Astrocyte (in vitro differentiated cells and primary cell): ENCODE measurements at regions not wholly inside any gene's neighbourhood (a gene's known extent, or its start where the extent isn't known, plus 50 kb on each side); places are given as distances from the start of the nearest gene placed in this dataset.

ENCODE experiments used
- DNase-seq: peaks from one replicate; pipeline ENCODE4 v3.0.0-alpha.2; 2010; ENCODE audit warnings: low read depth
- FAIRE-seq: peaks from 2 replicates; lab custom pipeline; 2011; peaks lifted over from hg19 to GRCh38; lab: Jason Lieb, UNC
- H2AFZ ChIP-seq: 2 replicates; pipeline ENCODE4 v1.6.0; 2012; ENCODE audit warnings: low read depth, low read length, inconsistent platforms
- H3K27ac ChIP-seq: 2 replicates; pipeline ENCODE4 v1.5.1; 2011; ENCODE audit warnings: low read depth, low read length, inconsistent platforms
- H3K27me3 ChIP-seq: 2 replicates; pipeline ENCODE4 v1.6.0; 2011; ENCODE audit warnings: low read length, inconsistent platforms; ENCODE audit not compliant: insufficient read depth
- H3K36me3 ChIP-seq: 2 replicates; pipeline ENCODE4 v1.5.1; 2011; ENCODE audit warnings: low read length, inconsistent platforms; ENCODE audit not compliant: insufficient read depth
- H3K4me1 ChIP-seq: 2 replicates; pipeline ENCODE4 v1.5.1; 2011; ENCODE audit warnings: low read length, inconsistent platforms; ENCODE audit not compliant: insufficient read depth
- H3K4me2 ChIP-seq: 2 replicates; pipeline ENCODE4 v1.6.0; 2012; ENCODE audit warnings: low read length, inconsistent platforms
- H3K4me3 ChIP-seq: 2 replicates; pipeline ENCODE4 v1.5.1; 2011; ENCODE audit warnings: low read depth, mild to moderate bottlenecking, low read length, inconsistent platforms; ENCODE audit not compliant: insufficient read depth
- H3K79me2 ChIP-seq: 2 replicates; pipeline ENCODE4 v1.6.0; 2012; ENCODE audit warnings: mild to moderate bottlenecking, low read length, inconsistent platforms; ENCODE audit not compliant: insufficient read depth
- H3K9ac ChIP-seq: 2 replicates; pipeline ENCODE4 v1.6.0; 2012; ENCODE audit warnings: mild to moderate bottlenecking, low read length, inconsistent platforms
- H3K9me3 ChIP-seq: 2 replicates; pipeline ENCODE4 v1.5.1; 2012; ENCODE audit warnings: low read depth, mild to moderate bottlenecking, low read length, inconsistent platforms; ENCODE audit not compliant: insufficient read depth
- H4K20me1 ChIP-seq: 2 replicates; pipeline ENCODE4 v1.6.0; 2012; ENCODE audit warnings: low read length, inconsistent platforms; ENCODE audit not compliant: insufficient read depth
- H3K27ac Mint-ChIP-seq: one replicate; pipeline ENCODE4 v1.8.0; 2021; ENCODE audit warnings: mild to moderate bottlenecking, mixed read lengths; ENCODE audit not compliant: unreplicated experiment
- H3K27me3 Mint-ChIP-seq: one replicate; pipeline ENCODE4 v1.8.0; 2021; ENCODE audit warnings: low read depth, mixed read lengths; ENCODE audit not compliant: unreplicated experiment
- H3K36me3 Mint-ChIP-seq: one replicate; pipeline ENCODE4 v1.8.0; 2021; ENCODE audit warnings: low read depth, mixed read lengths; ENCODE audit not compliant: unreplicated experiment
- H3K4me1 Mint-ChIP-seq: one replicate; pipeline ENCODE4 v1.8.0; 2021; ENCODE audit warnings: low read depth, mixed read lengths; ENCODE audit not compliant: unreplicated experiment
- H3K4me3 Mint-ChIP-seq: one replicate; pipeline ENCODE4 v1.8.0; 2021; ENCODE audit warnings: mild to moderate bottlenecking, moderate library complexity, mixed read lengths; ENCODE audit not compliant: unreplicated experiment
- H3K9me3 Mint-ChIP-seq: one replicate; pipeline ENCODE4 v1.8.0; 2021; ENCODE audit warnings: mild to moderate bottlenecking, mixed read lengths; ENCODE audit not compliant: unreplicated experiment
- EZH2 ChIP-seq: IDR thresholded peaks from 2 replicates; pipeline ENCODE4 v1.6.1; 2012; ENCODE audit warnings: mild to moderate bottlenecking, low read length, inconsistent platforms; ENCODE audit not compliant: insufficient read depth
- TF ChIP-seq, protein P1 (sequence below): IDR thresholded peaks from 2 replicates; pipeline ENCODE4 v1.5.1; 2011; ENCODE audit warnings: low read depth, mild to moderate bottlenecking, inconsistent platforms, low read length, moderate library complexity; ENCODE audit not compliant: insufficient read depth

DNA sequence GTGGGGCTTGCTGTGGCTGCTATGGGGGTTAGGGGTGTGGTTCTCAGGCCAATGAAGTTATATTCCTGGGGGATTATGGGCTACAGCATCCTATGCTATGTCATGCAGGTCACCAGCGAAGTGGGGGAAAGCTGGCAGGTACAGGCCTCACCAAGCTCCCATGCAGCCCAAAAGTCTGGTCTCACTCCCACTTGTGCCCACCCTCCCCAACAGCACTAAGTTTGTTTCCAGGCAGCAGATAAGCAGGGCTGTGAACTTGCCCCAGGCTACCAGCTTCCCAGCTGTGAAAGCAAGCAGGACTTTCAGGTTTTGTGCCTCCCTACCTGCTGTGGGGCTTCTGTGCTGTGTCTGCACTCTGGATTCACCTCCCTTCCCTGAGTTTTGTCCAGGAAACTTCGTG is 469.7 kb downstream of the CPS1 start:
- Histone ChIP-seq H3K27ac (no peak overlapping the region), H2AFZ (no peak overlapping the region), H3K9ac (no peak overlapping the region), H3K79me2 (no peaks in the 10 kb centered on the region), H3K4me1 (no peaks in the 10 kb centered on the region), H3K4me2 (no peak overlapping the region), H3K27me3 (no peaks in the 10 kb centered on the region), H3K4me3 (no peak overlapping the region), H4K20me1 (no peaks in the 10 kb centered on the region), H3K9me3 (peaks cover 4% of the 10 kb centered on the region), H3K36me3 (no peaks in the 10 kb centered on the region)
- no peaks in the 10 kb centered on the region for H3K27me3 Mint-ChIP-seq
- H3K27ac Mint-ChIP-seq, result no peak overlapping the region
- TF ChIP-seq EZH2, result no peak
- TF ChIP-seq, protein P1, sequence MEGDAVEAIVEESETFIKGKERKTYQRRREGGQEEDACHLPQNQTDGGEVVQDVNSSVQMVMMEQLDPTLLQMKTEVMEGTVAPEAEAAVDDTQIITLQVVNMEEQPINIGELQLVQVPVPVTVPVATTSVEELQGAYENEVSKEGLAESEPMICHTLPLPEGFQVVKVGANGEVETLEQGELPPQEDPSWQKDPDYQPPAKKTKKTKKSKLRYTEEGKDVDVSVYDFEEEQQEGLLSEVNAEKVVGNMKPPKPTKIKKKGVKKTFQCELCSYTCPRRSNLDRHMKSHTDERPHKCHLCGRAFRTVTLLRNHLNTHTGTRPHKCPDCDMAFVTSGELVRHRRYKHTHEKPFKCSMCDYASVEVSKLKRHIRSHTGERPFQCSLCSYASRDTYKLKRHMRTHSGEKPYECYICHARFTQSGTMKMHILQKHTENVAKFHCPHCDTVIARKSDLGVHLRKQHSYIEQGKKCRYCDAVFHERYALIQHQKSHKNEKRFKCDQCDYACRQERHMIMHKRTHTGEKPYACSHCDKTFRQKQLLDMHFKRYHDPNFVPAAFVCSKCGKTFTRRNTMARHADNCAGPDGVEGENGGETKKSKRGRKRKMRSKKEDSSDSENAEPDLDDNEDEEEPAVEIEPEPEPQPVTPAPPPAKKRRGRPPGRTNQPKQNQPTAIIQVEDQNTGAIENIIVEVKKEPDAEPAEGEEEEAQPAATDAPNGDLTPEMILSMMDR, result no peak
- FAIRE-seq (no peak), DNase-seq (no peak)
- no peaks in the 10 kb centered on the region for H3K36me3 Mint-ChIP-seq
- peaks cover 24% of the 10 kb centered on the region for H3K9me3 Mint-ChIP-seq
- no peak overlapping the region for H3K4me3 Mint-ChIP-seq
- no peaks in the 10 kb centered on the region for H3K4me1 Mint-ChIP-seq

DNA sequence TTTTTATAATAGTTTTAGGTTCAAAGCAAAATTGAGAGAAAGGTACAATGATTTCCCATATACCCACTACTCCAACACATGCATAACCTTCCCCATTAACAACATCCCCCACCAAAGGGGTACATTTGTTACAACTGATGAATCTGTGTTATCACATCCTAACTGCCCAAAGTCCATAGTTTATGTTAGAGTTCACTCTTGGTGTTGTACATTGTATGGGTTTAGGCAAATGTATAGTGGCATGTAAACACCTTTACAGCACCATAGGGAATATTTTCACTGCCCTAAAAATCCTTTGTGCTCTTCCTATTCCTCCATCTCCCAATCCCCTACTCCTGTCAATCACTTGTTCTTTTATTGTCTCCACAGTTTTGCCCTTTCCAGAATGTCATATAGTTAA is 471.6 kb downstream of the CPS1 start:
- Mint-ChIP-seq H3K9me3 (peaks cover 23% of the 10 kb centered on the region), H3K4me1 (no peaks in the 10 kb centered on the region), H3K36me3 (no peaks in the 10 kb centered on the region), H3K4me3 (no peak overlapping the region), H3K27me3 (no peaks in the 10 kb centered on the region), H3K27ac (no peak overlapping the region)
- Histone ChIP-seq H3K9me3 (peaks cover 4% of the 10 kb centered on the region), H2AFZ (no peak overlapping the region), H4K20me1 (no peaks in the 10 kb centered on the region), H3K27ac (no peak overlapping the region), H3K79me2 (no peaks in the 10 kb centered on the region), H3K27me3 (no peaks in the 10 kb centered on the region), H3K4me2 (no peak overlapping the region), H3K4me1 (no peaks in the 10 kb centered on the region), H3K9ac (no peak overlapping the region), H3K36me3 (no peaks in the 10 kb centered on the region), H3K4me3 (no peak overlapping the region)
- DNase-seq (no peak), FAIRE-seq (no peak)
- no peak for TF ChIP-seq EZH2
- TF ChIP-seq, protein P1, result no peak

DNA sequence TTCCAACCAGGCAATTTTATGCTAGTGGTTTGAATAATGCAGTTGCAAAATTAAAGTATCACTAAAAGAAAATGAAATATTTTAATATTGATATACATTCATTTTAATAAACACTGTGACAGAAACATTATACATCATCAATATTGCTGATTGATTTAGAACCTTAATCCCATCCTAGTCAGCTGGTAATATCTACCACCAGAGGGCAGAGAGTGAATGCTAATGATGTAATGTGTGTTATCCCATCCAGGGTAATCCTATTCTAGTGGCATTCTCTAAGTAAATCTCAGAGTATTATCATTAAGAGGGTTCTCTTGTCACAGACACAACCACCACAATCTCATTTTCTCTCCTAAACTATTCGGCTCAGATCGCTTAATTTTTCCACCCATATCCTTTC is 477.4 kb downstream of the CPS1 start:
- Mint-ChIP-seq H3K27me3 (no peaks in the 10 kb centered on the region), H3K9me3 (no peaks in the 10 kb centered on the region), H3K4me3 (no peak overlapping the region), H3K4me1 (no peaks in the 10 kb centered on the region), H3K27ac (no peak overlapping the region), H3K36me3 (no peaks in the 10 kb centered on the region)
- H4K20me1 ChIP-seq, result no peaks in the 10 kb centered on the region
- no peak overlapping the region for H3K27ac ChIP-seq
- H2AFZ ChIP-seq, result no peak overlapping the region
- TF ChIP-seq, protein P1, result peak; percentile 57
- no peak for TF ChIP-seq EZH2
- no peaks in the 10 kb centered on the region for H3K9me3 ChIP-seq
- H3K4me2 ChIP-seq, result no peak overlapping the region
- H3K4me1 ChIP-seq, result no peaks in the 10 kb centered on the region
- no peak overlapping the region for H3K4me3 ChIP-seq
- no peak for FAIRE-seq
- DNase-seq, result peak; percentile 8
- no peaks in the 10 kb centered on the region for H3K27me3 ChIP-seq
- H3K79me2 ChIP-seq, result no peaks in the 10 kb centered on the region
- H3K36me3 ChIP-seq, result no peaks in the 10 kb centered on the region
- H3K9ac ChIP-seq, result no peak overlapping the region
